Central memory CD8-positive, alpha-beta T cell (primary cell): ENCODE measurements at regions not wholly inside any gene's neighbourhood (a gene's known extent, or its start where the extent isn't known, plus 50 kb on each side); places are given as distances from the start of the nearest gene placed in this dataset.
"Not testable (repeated sequence)": the region's sequence is repeated elsewhere in the genome, so short reads cannot be mapped to it uniquely, and the experiment has no call there.

ENCODE experiments used
- ATAC-seq: fragments of 150-1000 bp; cut with Tn5 transposase; replicated peaks from 2 replicates; pipeline ENCODE4 v1.10.0; 2022; ENCODE audit warnings: mild to moderate bottlenecking, moderate FRiP score, moderate number of reproducible peaks; ENCODE audit not compliant: poor library complexity, severe bottlenecking; ENCODE audit errors: extremely low read depth
- DNase-seq, 2 donors: peaks; one replicate each; pipeline ENCODE4 v3.0.0; 2021; ENCODE audit warnings: low spot score in 2 of 2
- H3K27ac Mint-ChIP-seq: one replicate; pipeline ENCODE4 v1.8.0; 2022; ENCODE audit warnings: low read depth, mild to moderate bottlenecking, moderate library complexity, mixed read lengths
- H3K27me3 Mint-ChIP-seq: one replicate; pipeline ENCODE4 v1.8.0; 2022; ENCODE audit warnings: mixed read lengths
- H3K36me3 Mint-ChIP-seq: one replicate; pipeline ENCODE4 v1.8.0; 2022; ENCODE audit warnings: mild to moderate bottlenecking, moderate library complexity, mixed read lengths; ENCODE audit not compliant: insufficient read depth
- H3K4me1 Mint-ChIP-seq: one replicate; pipeline ENCODE4 v1.8.0; 2022; ENCODE audit warnings: mixed read lengths
- H3K4me3 Mint-ChIP-seq: one replicate; pipeline ENCODE4 v1.8.0; 2022; ENCODE audit warnings: mild to moderate bottlenecking, moderate library complexity, mixed read lengths
- H3K9me3 Mint-ChIP-seq: one replicate; pipeline ENCODE4 v1.8.0; 2022; ENCODE audit warnings: mixed read lengths

DNA sequence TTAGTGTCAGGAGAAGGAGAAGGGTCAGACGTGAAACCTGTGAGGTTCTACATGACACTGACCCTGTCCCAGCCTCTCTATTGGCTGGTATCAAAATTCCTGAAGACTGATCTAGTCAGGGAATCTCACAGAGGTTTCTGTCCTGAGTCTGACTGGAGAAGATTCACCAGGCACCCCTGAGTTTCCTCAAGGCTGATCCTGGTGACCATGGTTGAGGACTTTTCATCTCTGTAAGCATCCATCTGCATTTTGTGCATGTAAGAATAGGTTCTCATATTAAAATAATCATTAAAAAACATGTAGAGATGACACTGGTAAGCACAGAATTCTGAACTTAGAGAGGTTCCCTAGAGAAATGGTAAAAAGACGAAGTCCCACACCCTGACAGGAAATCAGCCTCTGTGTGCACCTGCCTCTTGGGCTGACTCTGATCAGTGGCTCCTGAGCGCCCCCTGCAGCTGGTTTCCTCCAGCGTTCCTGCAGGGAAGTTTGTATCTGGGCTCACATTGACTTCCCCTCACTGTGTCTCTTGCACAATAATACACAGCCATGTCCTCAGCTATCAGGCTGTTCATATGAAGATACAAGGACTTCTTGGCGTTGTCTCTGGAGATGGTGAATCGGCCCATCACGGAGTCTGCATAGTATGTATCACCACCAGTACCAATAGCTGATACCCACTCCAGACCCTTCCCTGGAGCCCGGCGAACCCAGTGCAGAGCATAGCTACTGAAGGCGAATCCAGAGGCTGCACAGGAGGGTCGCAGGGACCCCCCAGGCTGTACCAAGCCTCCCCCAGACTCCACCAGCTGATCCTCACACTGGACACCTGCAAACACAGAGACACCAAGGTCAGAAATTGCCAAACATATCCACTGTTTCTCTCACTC, 991.9 kb downstream of the TMEM121 start:
- ATAC-seq: peak; percentile 92
- Mint-ChIP-seq H3K36me3 (peaks cover 2% of the 10 kb centered on the region), H3K9me3 (no peaks in the 10 kb centered on the region), H3K27ac (peak overlapping the region; percentile 25), H3K4me1 (peaks cover 21% of the 10 kb centered on the region), H3K4me3 (no peak overlapping the region), H3K27me3 (peaks cover 13% of the 10 kb centered on the region)
- peak; percentile 79 to 85 for DNase-seq

DNA sequence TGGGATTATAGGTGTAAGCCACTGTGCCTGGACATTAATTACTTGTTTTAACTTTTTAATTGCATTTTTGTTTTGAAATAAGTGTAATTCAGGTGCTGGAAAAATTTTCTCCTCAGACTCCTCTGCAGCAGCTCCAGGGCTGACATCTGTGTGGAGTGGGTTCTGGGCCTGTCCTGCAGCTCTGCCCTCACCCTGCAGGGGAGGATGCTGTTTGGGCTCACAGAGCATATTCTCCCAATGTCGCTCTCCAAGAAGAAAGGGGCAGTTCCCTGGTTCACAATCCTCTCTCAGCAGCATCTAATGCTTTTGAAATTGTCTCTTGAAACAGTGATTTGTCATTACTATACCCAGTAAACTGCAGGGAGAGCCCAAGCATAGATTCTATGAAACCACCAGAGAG, 995.7 kb downstream of the TMEM121 start:
- H3K4me3 Mint-ChIP-seq, H3K9me3 Mint-ChIP-seq, DNase-seq, H3K27ac Mint-ChIP-seq, ATAC-seq, H3K36me3 Mint-ChIP-seq: not testable (repeated sequence)
- Mint-ChIP-seq H3K4me1 (peaks cover 12% of the 10 kb centered on the region), H3K27me3 (peaks cover 33% of the 10 kb centered on the region)

DNA sequence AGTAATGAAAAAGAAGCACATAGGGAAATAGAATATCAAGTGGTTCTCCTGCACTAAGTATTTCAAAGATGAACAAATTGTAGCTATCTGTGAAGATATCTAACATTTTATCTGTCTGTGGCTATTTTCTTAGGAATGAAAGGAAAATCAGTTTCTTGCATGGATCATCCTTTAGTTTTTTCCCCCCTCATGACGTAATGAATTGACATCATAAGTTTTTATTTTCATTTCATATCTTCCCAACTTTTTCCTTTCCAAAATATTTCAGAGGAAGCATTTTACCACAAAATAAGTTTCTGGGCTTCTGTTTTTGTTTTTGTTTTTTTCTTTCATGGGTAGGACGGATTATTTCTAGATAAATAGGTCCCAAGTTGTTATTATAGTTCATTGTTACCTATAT, 996.6 kb downstream of the TMEM121 start:
- DNase-seq (no peak), ATAC-seq (no peak)
- H3K27ac Mint-ChIP-seq: no peak overlapping the region
- H3K9me3 Mint-ChIP-seq: no peaks in the 10 kb centered on the region
- H3K36me3 Mint-ChIP-seq: no peaks in the 10 kb centered on the region
- H3K4me3 Mint-ChIP-seq: no peak overlapping the region
- peaks cover 3% of the 10 kb centered on the region for H3K4me1 Mint-ChIP-seq
- H3K27me3 Mint-ChIP-seq: peaks cover 33% of the 10 kb centered on the region

DNA sequence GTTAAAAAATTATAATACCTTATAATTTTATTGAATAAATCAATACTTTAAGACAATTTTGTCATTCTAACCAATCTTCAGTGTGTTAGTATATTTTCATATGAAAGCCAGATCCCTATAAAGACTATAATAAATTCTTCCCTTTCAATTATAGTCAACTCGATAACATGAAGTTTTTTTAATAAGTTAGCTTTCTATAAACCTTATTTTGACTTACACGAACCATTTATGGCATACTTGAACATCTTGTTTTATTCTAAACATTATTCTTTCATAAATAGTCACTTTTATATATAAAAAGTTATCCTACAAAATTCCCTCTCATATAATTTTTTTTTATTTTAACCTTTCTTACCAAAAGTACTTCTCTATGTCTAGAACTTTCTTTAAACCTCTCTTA, 1002.3 kb downstream of the TMEM121 start:
- H3K4me3 Mint-ChIP-seq: no peak overlapping the region
- H3K27ac Mint-ChIP-seq: no peak overlapping the region

DNA sequence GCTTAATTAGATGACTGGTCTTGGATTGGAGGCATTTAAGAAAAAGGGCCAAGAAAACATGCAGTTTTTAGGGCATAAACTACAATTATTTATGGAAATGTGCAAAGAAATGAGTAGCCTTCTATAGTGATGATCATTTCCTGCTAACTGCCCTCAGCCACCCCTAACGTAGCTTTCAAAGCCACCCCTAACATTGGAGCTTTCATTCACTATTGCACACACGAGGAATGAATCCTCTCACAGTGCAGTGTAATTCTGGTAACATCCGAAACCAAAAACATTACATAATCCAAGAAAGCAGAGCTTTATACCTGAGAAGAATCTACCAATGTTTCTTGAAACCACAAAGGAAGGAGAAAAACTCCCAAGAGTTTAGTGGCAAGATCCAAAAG, 1003.6 kb downstream of the TMEM121 start:
- no peaks in the 10 kb centered on the region for H3K4me1 Mint-ChIP-seq
- peaks cover 40% of the 10 kb centered on the region for H3K27me3 Mint-ChIP-seq
- H3K27ac Mint-ChIP-seq: no peak overlapping the region
- DNase-seq (no peak), ATAC-seq (no peak)
- H3K4me3 Mint-ChIP-seq: no peak overlapping the region
- H3K36me3 Mint-ChIP-seq: no peaks in the 10 kb centered on the region
- H3K9me3 Mint-ChIP-seq: no peaks in the 10 kb centered on the region

More for the DNA sequence above, 1002.3 kb downstream of the TMEM121 start:
- ATAC-seq (no peak), DNase-seq (no peak)
- H3K4me1 Mint-ChIP-seq: no peaks in the 10 kb centered on the region
- no peaks in the 10 kb centered on the region for H3K9me3 Mint-ChIP-seq
- H3K36me3 Mint-ChIP-seq: no peaks in the 10 kb centered on the region
- peaks cover 44% of the 10 kb centered on the region for H3K27me3 Mint-ChIP-seq

DNA sequence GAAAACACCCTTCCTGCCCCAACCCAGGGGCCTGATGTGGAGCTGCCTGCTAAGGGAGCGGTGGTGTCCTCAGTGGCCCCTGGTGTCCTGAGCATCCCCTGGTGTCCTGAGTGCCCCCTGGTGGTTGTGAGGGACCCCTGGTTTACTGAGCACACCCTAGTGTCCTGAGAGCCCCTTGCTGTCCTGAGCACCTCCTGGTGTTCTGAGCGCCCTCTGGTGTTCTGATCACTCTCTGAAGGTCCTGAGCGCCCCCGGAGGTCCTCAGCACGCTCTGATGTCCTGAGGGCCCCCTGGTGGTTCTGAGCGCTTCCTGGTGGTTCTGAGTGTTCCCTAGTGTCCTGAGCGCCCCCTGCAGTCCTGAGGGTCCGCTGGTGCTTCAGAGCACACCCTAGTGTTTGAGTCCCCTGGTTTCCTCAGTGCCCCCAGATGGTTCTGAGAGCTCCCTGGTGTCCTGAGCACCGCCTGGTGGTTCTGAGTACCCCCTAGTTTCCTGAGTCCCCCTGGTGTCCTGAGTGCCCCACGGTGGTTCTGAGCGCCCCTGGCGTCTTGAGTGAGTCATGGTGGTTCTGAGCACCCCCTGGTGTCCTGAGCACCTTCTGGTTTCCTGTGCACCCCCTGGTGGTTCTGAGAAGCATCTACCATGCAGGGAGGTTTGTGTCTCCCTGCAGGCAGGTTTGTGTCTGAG, 1004.2 kb downstream of the TMEM121 start:
- Mint-ChIP-seq H3K9me3 (no peaks in the 10 kb centered on the region), H3K36me3 (no peaks in the 10 kb centered on the region), H3K4me1 (no peaks in the 10 kb centered on the region), H3K27me3 (peaks cover 43% of the 10 kb centered on the region), H3K27ac (no peak overlapping the region), H3K4me3 (no peak overlapping the region)
- peak; percentile 72 for ATAC-seq
- no peak for DNase-seq

DNA sequence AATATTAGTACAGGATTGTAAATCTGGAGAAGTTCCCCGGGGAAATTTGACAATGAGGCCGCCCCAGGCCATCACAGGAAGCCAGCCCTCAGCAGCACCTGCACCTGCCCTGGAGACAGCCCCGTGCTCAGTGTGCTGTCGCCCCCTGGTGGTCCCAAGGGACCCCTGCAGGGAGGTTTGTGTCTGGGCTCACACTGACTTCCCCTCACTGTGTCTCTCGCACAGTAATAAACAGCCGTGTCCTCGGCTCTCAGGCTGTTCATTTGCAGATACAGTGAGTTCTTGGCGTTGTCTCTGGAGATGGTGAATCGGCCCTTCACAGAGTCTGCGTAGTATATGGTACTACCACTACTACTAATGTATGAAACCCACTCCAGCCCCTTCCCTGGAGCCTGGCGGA, 1011.2 kb downstream of the TMEM121 start:
- H3K4me3 Mint-ChIP-seq, H3K36me3 Mint-ChIP-seq, H3K27ac Mint-ChIP-seq, H3K4me1 Mint-ChIP-seq, H3K9me3 Mint-ChIP-seq: not testable (repeated sequence)
- DNase-seq (peak in 1 of 2 donors; percentile 66), ATAC-seq (peak; percentile 56)
- peaks cover 91% of the 10 kb centered on the region for H3K27me3 Mint-ChIP-seq

DNA sequence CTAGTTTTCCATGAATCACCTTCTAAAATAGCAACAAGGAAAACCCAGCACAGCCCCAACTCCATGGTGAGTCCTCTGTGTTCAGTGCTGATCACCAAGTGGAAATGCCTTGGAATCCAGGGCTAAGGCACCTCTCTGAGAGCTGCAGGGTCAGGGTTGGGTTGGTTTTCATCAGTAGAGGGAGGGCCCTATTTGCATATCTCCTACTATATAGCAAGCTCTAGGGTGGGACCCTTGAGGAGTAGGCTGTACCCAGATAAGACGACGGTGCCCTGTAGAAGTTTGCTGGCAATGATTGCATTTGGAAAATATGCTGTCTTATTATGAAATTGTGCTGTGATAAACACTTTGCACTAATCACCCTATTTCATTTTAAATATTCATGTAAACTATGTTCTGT, 1011.8 kb downstream of the TMEM121 start:
- H3K9me3 Mint-ChIP-seq: peaks cover 6% of the 10 kb centered on the region
- no peak overlapping the region for H3K4me3 Mint-ChIP-seq
- peaks cover 86% of the 10 kb centered on the region for H3K27me3 Mint-ChIP-seq
- no peak for DNase-seq
- no peak overlapping the region for H3K27ac Mint-ChIP-seq
- no peaks in the 10 kb centered on the region for H3K4me1 Mint-ChIP-seq
- no peak for ATAC-seq
- H3K36me3 Mint-ChIP-seq: peaks cover 2% of the 10 kb centered on the region

DNA sequence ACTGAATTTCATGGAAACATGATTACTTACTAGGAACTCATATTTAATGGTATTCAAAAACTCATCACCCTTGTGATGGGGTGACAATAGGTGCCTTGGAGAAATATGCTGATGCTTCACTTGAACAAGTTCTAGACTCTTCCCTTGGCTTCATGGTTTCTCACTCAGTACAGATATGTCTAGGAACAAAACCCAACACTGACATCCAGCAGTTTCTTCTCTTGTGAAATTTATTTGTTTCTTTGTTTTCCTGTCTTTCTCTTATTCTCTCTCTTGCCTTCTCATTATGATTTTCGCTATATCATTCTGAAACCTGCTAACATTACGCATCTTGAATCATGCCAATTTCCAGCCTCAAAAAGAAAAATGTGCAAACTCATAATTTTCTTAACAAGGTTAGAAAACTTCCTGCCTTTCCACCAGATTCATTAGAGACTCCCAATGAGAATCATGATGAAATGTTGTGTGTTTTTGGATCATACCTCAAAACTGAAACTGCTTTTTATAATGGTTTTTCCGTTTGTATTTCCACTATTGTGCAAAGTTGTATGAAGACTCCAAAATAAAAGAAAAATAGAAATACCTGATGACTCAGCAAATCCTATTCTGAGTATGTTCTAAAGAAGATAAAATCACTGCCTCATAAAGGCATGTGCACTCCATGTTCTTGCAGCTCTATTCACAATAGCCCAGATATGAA, 1021.5 kb downstream of the TMEM121 start:
- Mint-ChIP-seq H3K4me1 (no peaks in the 10 kb centered on the region), H3K27me3 (peaks cover 49% of the 10 kb centered on the region), H3K4me3 (no peak overlapping the region), H3K27ac (no peak overlapping the region), H3K9me3 (no peaks in the 10 kb centered on the region), H3K36me3 (no peaks in the 10 kb centered on the region)
- no peak for DNase-seq
- no peak for ATAC-seq

DNA sequence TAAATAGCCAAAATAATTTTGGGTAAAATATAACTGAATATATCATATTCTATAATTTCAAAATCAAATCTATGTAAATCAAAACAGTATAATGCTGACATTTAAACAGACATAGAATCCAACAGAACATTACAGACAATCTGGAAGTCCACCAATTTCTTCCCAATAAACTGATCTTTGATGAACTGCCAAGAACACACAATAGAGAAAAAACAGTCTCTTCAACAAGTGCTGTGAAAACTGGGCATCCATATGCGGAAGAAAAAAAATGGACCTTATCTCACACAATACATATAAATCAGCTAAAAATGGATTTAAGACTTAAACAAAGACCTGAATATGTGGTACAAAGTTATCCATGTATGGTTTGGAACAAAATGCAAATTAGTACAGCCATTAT, 1022.7 kb downstream of the TMEM121 start:
- no peaks in the 10 kb centered on the region for H3K9me3 Mint-ChIP-seq
- peaks cover 39% of the 10 kb centered on the region for H3K27me3 Mint-ChIP-seq
- H3K4me1 Mint-ChIP-seq: no peaks in the 10 kb centered on the region
- H3K4me3 Mint-ChIP-seq: no peak overlapping the region
- DNase-seq (no peak), ATAC-seq (no peak)
- no peak overlapping the region for H3K27ac Mint-ChIP-seq
- H3K36me3 Mint-ChIP-seq: no peaks in the 10 kb centered on the region

DNA sequence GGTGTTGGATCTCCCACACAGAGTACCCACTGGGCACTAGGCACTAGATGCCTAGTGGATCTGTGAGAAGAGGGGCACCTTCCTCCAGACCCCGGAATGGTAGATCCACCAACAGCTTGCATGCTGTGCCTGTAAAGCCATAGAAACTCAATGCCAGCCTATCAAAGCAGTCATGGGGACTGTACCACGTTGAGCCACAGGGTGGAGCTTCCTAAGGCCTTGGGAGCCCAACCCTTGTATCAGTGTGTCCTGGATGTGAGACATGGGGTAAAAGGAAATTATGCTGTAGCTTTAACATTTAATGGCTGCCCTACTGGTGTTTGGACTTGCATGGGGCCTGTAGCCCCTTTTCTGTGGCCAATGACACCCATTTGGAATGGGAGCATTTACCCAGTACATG, 1024.9 kb downstream of the TMEM121 start:
- DNase-seq: no peak
- no peak for ATAC-seq
- Mint-ChIP-seq H3K27ac (no peak overlapping the region), H3K27me3 (peaks cover 24% of the 10 kb centered on the region), H3K9me3 (no peaks in the 10 kb centered on the region), H3K4me3 (no peak overlapping the region), H3K4me1 (no peaks in the 10 kb centered on the region), H3K36me3 (no peaks in the 10 kb centered on the region)

DNA sequence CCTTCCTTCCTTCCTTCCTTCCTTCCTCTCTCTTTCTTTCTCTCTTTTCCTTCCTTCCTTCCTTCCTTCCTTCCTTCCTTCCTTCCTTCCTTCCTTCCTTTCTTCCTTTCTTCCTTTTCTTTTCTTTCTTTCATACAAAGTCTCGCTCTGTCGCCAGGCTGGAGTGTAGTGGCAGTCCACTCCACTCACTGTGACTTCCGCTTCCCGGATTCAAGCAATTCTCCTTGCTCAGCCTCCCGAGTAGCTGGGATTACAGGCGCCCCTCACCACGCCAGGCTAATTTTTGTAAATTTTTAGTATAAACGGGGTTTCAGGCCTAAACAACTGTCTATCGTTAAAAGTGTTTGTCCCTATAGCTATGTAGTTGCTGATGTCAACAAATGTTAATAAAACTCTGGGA, 1029.8 kb downstream of the TMEM121 start:
- not testable (repeated sequence) for H3K4me1 Mint-ChIP-seq, H3K27ac Mint-ChIP-seq, ATAC-seq, H3K4me3 Mint-ChIP-seq, DNase-seq, H3K36me3 Mint-ChIP-seq, H3K9me3 Mint-ChIP-seq
- peaks cover 21% of the 10 kb centered on the region for H3K27me3 Mint-ChIP-seq
